H9 (cell line): ENCODE measurements at regions not wholly inside any gene's neighbourhood (a gene's known extent, or its start where the extent isn't known, plus 50 kb on each side); places are given as distances from the start of the nearest gene placed in this dataset.

Experiments
- DNase-seq: peaks from one replicate; pipeline ENCODE4 v3.0.0-alpha.2; 2017
- H2AFZ ChIP-seq: one replicate; pipeline ENCODE4 v1.6.1; 2013; ENCODE audit warnings: mild to moderate bottlenecking, low read length, control low read depth, moderate library complexity
- H2AK5ac ChIP-seq: 2 replicates; pipeline ENCODE4 v1.6.1; 2013; ENCODE audit warnings: low read length, control low read depth, mixed read lengths; ENCODE audit not compliant: insufficient read length
- H2BK120ac ChIP-seq: one replicate; pipeline ENCODE4 v1.6.1; 2013; ENCODE audit warnings: low read depth, mild to moderate bottlenecking, low read length, control low read depth, inconsistent platforms; ENCODE audit not compliant: poor library complexity, severe bottlenecking
- H2BK12ac ChIP-seq: 2 replicates; pipeline ENCODE4 v1.6.1; 2013; ENCODE audit warnings: low read length, control low read depth, mixed read lengths, low read depth; ENCODE audit not compliant: insufficient read length
- H2BK15ac ChIP-seq: 2 replicates; pipeline ENCODE4 v1.6.1; 2013; ENCODE audit warnings: low read depth, low read length, control low read depth
- H2BK20ac ChIP-seq: one replicate; pipeline ENCODE4 v1.6.1; 2013; ENCODE audit warnings: low read depth, mild to moderate bottlenecking, low read length, control low read depth, inconsistent platforms; ENCODE audit not compliant: poor library complexity, severe bottlenecking
- H2BK5ac ChIP-seq: 2 replicates; pipeline ENCODE4 v1.6.1; 2013; ENCODE audit warnings: low read length, control low read depth, mixed read lengths; ENCODE audit not compliant: insufficient read length
- H3K14ac ChIP-seq: 2 replicates; pipeline ENCODE4 v1.6.1; 2013; ENCODE audit warnings: low read length, control low read depth; ENCODE audit not compliant: insufficient read depth
- H3K18ac ChIP-seq: 2 replicates; pipeline ENCODE4 v1.6.1; 2013; ENCODE audit warnings: low read depth, mild to moderate bottlenecking, mixed read lengths, low read length, control low read depth; ENCODE audit not compliant: insufficient read length
- H3K23ac ChIP-seq: 2 replicates; pipeline ENCODE4 v1.6.1; 2013; ENCODE audit warnings: low read length, control low read depth, mixed read lengths, low read depth; ENCODE audit not compliant: insufficient read length
- H3K23me2 ChIP-seq: 2 replicates; pipeline ENCODE4 v1.6.1; 2013; ENCODE audit warnings: low read depth, mild to moderate bottlenecking, mixed read lengths, low read length, control low read depth; ENCODE audit not compliant: insufficient read length, poor library complexity, severe bottlenecking
- H3K27ac ChIP-seq: 2 replicates; pipeline ENCODE4 v1.5.1; 2013; ENCODE audit warnings: low read length, control low read depth, mixed read lengths, low read depth; ENCODE audit not compliant: insufficient read length
- H3K27me3 ChIP-seq: 2 replicates; pipeline ENCODE4 v1.6.1; 2013; ENCODE audit warnings: low read length, control low read depth, inconsistent platforms; ENCODE audit not compliant: insufficient read depth
- H3K4ac ChIP-seq: 2 replicates; pipeline ENCODE4 v1.6.1; 2013; ENCODE audit warnings: low read depth, mild to moderate bottlenecking, control low read depth, inconsistent platforms, low read length, moderate library complexity
- H3K4me1 ChIP-seq: 2 replicates; pipeline ENCODE4 v1.6.1; 2013; ENCODE audit warnings: low read length, control low read depth, inconsistent platforms; ENCODE audit not compliant: insufficient read depth
- H3K4me2 ChIP-seq: 2 replicates; pipeline ENCODE4 v1.6.1; 2013; ENCODE audit warnings: low read length, control low read depth, mixed read lengths; ENCODE audit not compliant: insufficient read length, insufficient read depth
- H3K56ac ChIP-seq: 2 replicates; pipeline ENCODE4 v1.6.1; 2013; ENCODE audit warnings: low read depth, mild to moderate bottlenecking, mixed read lengths, low read length, control low read depth; ENCODE audit not compliant: insufficient read length
- H3K79me1 ChIP-seq: 2 replicates; pipeline ENCODE4 v1.6.1; 2013; ENCODE audit warnings: low read depth, mild to moderate bottlenecking, moderate library complexity, low read length, control low read depth, inconsistent platforms; ENCODE audit not compliant: insufficient read depth, poor library complexity, severe bottlenecking
- H3K79me2 ChIP-seq: 2 replicates; pipeline ENCODE4 v1.6.1; 2013; ENCODE audit warnings: low read length, control low read depth, inconsistent platforms; ENCODE audit not compliant: insufficient read depth
- H3K9ac ChIP-seq: 2 replicates; pipeline ENCODE4 v1.6.1; 2013; ENCODE audit warnings: low read length, control low read depth, mixed read lengths; ENCODE audit not compliant: insufficient read length; ENCODE audit errors: extremely low read depth
- H3K9me3 ChIP-seq: one replicate; pipeline ENCODE4 v1.6.1; 2013; ENCODE audit warnings: low read depth, low read length, inconsistent platforms; ENCODE audit not compliant: control insufficient read depth
- H3T11ph ChIP-seq: one replicate; pipeline ENCODE4 v1.6.1; 2013; ENCODE audit warnings: mild to moderate bottlenecking, low read length, control low read depth, inconsistent platforms
- H4K20me1 ChIP-seq: one replicate; pipeline ENCODE4 v1.6.1; 2013; ENCODE audit not compliant: control insufficient read depth, insufficient read length, insufficient read depth
- H4K5ac ChIP-seq: 2 replicates; pipeline ENCODE4 v1.6.1; 2013; ENCODE audit warnings: low read depth, mild to moderate bottlenecking, mixed read lengths, low read length, control low read depth; ENCODE audit not compliant: insufficient read length
- H4K8ac ChIP-seq: replicated peaks from 2 replicates; pipeline ENCODE4 v1.6.1; 2013; ENCODE audit warnings: low read length, control low read depth, mixed read lengths, low read depth; ENCODE audit not compliant: insufficient read length
- H4K91ac ChIP-seq: 2 replicates; pipeline ENCODE4 v1.6.1; 2013; ENCODE audit warnings: low read depth, mild to moderate bottlenecking, moderate library complexity, mixed read lengths, low read length, control low read depth; ENCODE audit not compliant: insufficient read length
- H3K27ac Mint-ChIP-seq, 3 experiments: 2 replicates in 2 of 3; 3 replicates in 1 of 3; pipeline ENCODE4 v1.8.0; 2020 to 2021; ENCODE audit warnings: mixed read lengths in 3 of 3, mild to moderate bottlenecking in 1 of 3, moderate library complexity in 1 of 3
- H3K27me3 Mint-ChIP-seq: 2 replicates; pipeline ENCODE4 v1.8.0; 2021; ENCODE audit warnings: low read depth, mild to moderate bottlenecking, moderate library complexity, mixed read lengths
- H3K36me3 Mint-ChIP-seq, 3 experiments: 2 replicates in 2 of 3; 3 replicates in 1 of 3; pipeline ENCODE4 v1.8.0; 2020 to 2021; ENCODE audit warnings: low read depth in 3 of 3, mixed read lengths in 3 of 3; ENCODE audit not compliant: insufficient read depth in 1 of 3
- H3K4me1 Mint-ChIP-seq, 2 experiments: 2 replicates each; pipeline ENCODE4 v1.8.0; 2020; ENCODE audit warnings: mixed read lengths in 2 of 2
- H3K4me3 Mint-ChIP-seq, 2 experiments: 2 replicates in 1 of 2; 3 replicates in 1 of 2; pipeline ENCODE4 v1.8.0; 2020 to 2021; ENCODE audit warnings: mild to moderate bottlenecking in 2 of 2, mixed read lengths in 2 of 2, moderate library complexity in 1 of 2
- H3K9me3 Mint-ChIP-seq, 2 experiments: 2 replicates in 1 of 2; 3 replicates in 1 of 2; pipeline ENCODE4 v1.8.0; 2020; ENCODE audit warnings: mild to moderate bottlenecking in 2 of 2, mixed read lengths in 2 of 2, moderate library complexity in 1 of 2
- WGBS: extraction: QIAGEN DNeasy Blood & Tissue Kit; methylation state at CpG from one replicate; pipeline ENCODE4 v1.1.7; 2013; ENCODE audit warnings: missing lambda C conversion rate, low lambda C conversion rate, mixed read lengths; ENCODE audit not compliant: insufficient read length; ENCODE audit errors: extremely low coverage; 5-methylcytosine and 5-hydroxymethylcytosine counted together
- TF ChIP-seq, protein P1 (sequence below): fragments of 200-600 bp; sonication (generic); conservative IDR thresholded peaks from 3 replicates; pipeline ENCODE4 v1.8.0; 2021; ENCODE audit warnings: antibody characterized with exemption, mild to moderate bottlenecking

DNA sequence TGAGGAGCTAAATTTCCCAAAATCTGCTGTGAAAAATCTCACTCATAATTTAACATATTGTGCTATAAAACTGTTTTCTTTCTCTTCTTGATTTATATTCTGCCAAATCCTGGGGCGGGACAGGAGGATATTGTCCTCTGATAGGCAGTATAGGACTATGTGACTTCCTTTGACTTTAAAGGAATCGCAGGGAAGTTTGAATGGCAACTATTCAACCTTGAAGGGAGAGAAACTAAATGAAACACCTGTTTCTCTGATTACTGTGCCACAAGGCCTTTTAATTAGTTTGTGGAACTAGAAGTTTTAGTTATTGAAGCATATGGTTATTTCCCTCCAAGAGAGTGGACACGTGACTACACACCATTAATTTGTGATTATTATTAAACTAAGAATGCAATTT is 607.4 kb downstream of the GATA3 start:
- Histone ChIP-seq H3K79me1 (no peaks in the 10 kb centered on the region), H3K4me1 (no peaks in the 10 kb centered on the region), H3K23ac (no peak overlapping the region), H2BK20ac (no peak overlapping the region), H3K79me2 (no peaks in the 10 kb centered on the region), H3K27ac (no peak overlapping the region), H3K27me3 (no peaks in the 10 kb centered on the region), H4K8ac (no peak overlapping the region), H2AK5ac (no peak overlapping the region), H3K18ac (no peak overlapping the region), H2BK5ac (no peak overlapping the region), H2BK12ac (no peak overlapping the region), H3T11ph (no peak overlapping the region), H3K9me3 (no peaks in the 10 kb centered on the region), H3K4ac (no peak overlapping the region), H4K20me1 (no peaks in the 10 kb centered on the region), H3K56ac (no peak overlapping the region), H4K91ac (no peak overlapping the region), H2AFZ (no peak overlapping the region), H4K5ac (no peak overlapping the region), H2BK120ac (no peak overlapping the region), H2BK15ac (no peak overlapping the region), H3K14ac (no peak overlapping the region), H3K9ac (no peak overlapping the region), H3K4me2 (no peak overlapping the region), H3K23me2 (no peaks in the 10 kb centered on the region)
- TF ChIP-seq, protein P1, sequence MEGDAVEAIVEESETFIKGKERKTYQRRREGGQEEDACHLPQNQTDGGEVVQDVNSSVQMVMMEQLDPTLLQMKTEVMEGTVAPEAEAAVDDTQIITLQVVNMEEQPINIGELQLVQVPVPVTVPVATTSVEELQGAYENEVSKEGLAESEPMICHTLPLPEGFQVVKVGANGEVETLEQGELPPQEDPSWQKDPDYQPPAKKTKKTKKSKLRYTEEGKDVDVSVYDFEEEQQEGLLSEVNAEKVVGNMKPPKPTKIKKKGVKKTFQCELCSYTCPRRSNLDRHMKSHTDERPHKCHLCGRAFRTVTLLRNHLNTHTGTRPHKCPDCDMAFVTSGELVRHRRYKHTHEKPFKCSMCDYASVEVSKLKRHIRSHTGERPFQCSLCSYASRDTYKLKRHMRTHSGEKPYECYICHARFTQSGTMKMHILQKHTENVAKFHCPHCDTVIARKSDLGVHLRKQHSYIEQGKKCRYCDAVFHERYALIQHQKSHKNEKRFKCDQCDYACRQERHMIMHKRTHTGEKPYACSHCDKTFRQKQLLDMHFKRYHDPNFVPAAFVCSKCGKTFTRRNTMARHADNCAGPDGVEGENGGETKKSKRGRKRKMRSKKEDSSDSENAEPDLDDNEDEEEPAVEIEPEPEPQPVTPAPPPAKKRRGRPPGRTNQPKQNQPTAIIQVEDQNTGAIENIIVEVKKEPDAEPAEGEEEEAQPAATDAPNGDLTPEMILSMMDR: no peak
- Mint-ChIP-seq H3K9me3 (no peaks in the 10 kb centered on the region), H3K4me3 (no peak overlapping the region), H3K4me1 (no peaks in the 10 kb centered on the region), H3K27me3 (peaks cover 3% of the 10 kb centered on the region; the same call in 1 of the 2 replicates), H3K27ac (no peak overlapping the region), H3K36me3 (no peaks in the 10 kb centered on the region)
- no peak for DNase-seq
- WGBS: no CpG with 5 or more reads among the region's 3 CpGs
